Kidney epithelial cell (primary cell): ENCODE measurements at regions not wholly inside any gene's neighbourhood (a gene's known extent, or its start where the extent isn't known, plus 50 kb on each side); places are given as distances from the start of the nearest gene placed in this dataset.

Source experiments
- DNase-seq: peaks from one replicate; pipeline ENCODE4 v3.0.0-alpha.2; 2010; ENCODE audit warnings: low read depth
- H3K27me3 ChIP-seq: 2 replicates; pipeline ENCODE4 v1.6.0; 2011; ENCODE audit warnings: low read length; ENCODE audit not compliant: control insufficient read depth, insufficient read depth
- H3K36me3 ChIP-seq: 2 replicates; pipeline ENCODE4 v1.5.1; 2011; ENCODE audit warnings: low read length; ENCODE audit not compliant: control insufficient read depth, insufficient read depth
- H3K4me3 ChIP-seq: 2 replicates; pipeline ENCODE4 v1.5.1; 2011; ENCODE audit warnings: low read depth, mild to moderate bottlenecking, control low read depth, low read length
- CTCF ChIP-seq: IDR thresholded peaks from 2 replicates; pipeline ENCODE4 v1.5.1; 2011; ENCODE audit warnings: mild to moderate bottlenecking, moderate library complexity, low read length, control low read depth, inconsistent platforms; ENCODE audit not compliant: insufficient read depth, poor library complexity, severe bottlenecking

- no peak overlapping the region for H3K4me3 ChIP-seq
- no peaks in the 10 kb centered on the region for H3K27me3 ChIP-seq
- no peak for TF ChIP-seq CTCF
- H3K36me3 ChIP-seq = no peaks in the 10 kb centered on the region
- no peak for DNase-seq
These were observed 597.1 kb upstream of the B3GAT1 start for GRCh38 chr11:135009125-135009524.

GRCh38 chr11:135008412-135008811 is 596.4 kb upstream of the B3GAT1 start:
- Histone ChIP-seq H3K27me3 (no peaks in the 10 kb centered on the region), H3K36me3 (no peaks in the 10 kb centered on the region), H3K4me3 (no peak overlapping the region)
- DNase-seq = no peak
- TF ChIP-seq CTCF = no peak

- DNase-seq = no peak
- Histone ChIP-seq H3K36me3 (no peaks in the 10 kb centered on the region), H3K27me3 (no peaks in the 10 kb centered on the region), H3K4me3 (no peak overlapping the region)
- no peak for TF ChIP-seq CTCF
These were observed 596.0 kb upstream of the B3GAT1 start for GRCh38 chr11:135008001-135008405.

- TF ChIP-seq CTCF = no peak
- no peaks in the 10 kb centered on the region for H3K36me3 ChIP-seq
- no peaks in the 10 kb centered on the region for H3K27me3 ChIP-seq
- no peak overlapping the region for H3K4me3 ChIP-seq
- no peak for DNase-seq
These were observed 594.8 kb upstream of the B3GAT1 start for GRCh38 chr11:135006800-135007199.

- Histone ChIP-seq H3K36me3 (no peaks in the 10 kb centered on the region), H3K27me3 (no peaks in the 10 kb centered on the region)
These were observed 592.5 kb upstream of the B3GAT1 start for GRCh38 chr11:135004495-135004894.

More at GRCh38 chr11:135004495-135004894, 592.5 kb upstream of the B3GAT1 start:
- no peak for DNase-seq
- no peak overlapping the region for H3K4me3 ChIP-seq
- no peak for TF ChIP-seq CTCF
